ENCODE measurements at regions not wholly inside any gene's neighbourhood (a gene's known extent, or its start where the extent isn't known, plus 50 kb on each side); places are given as distances from the start of the nearest gene placed in this dataset.
"Not testable (repeated sequence)": the region's sequence is repeated elsewhere in the genome, so short reads cannot be mapped to it uniquely, and the experiment has no call there.

DNA sequence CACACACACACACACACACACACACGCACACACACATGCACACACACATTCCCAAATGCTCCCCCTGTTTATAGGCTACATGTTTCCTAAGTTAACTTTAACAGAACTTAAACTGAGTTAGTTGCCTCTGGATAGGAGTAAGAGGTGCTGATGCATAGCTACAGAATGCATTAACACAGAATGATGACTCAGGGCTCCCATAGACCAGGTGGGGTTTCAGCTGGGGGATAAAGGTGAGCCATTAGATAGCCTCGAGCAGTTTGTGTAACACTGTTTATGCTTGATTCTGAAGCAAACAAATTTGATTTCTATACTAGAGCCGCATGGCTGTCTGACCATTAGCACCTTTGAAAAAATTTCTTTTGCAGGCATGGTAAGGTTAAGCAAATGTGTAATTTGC lies 741.0 kb downstream of the PLCL1 start:
- H3K4me3 ChIP-seq (ENCODE audit: low read depth, low read length), result no peak overlapping the region
- DNase-seq (ENCODE audit: low read depth), result no peak

DNA sequence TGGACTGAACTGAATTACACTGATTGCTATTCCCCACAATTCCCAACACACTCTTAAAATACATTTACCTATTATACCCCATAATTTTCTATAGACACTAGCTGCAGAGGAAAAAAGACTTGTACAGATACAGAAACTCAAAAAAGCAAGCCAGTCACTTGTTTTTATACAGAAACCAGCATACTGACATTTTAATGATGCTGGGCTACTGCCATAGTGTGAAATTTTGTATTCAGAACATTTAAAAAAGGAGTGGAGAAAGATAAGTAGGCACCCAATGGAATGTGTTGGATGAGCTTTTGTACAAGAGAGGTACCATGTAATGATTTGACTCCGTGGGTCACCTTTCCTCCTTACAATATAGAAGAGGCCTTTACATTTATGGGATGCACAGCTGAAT lies 740.1 kb downstream of the PLCL1 start:
- H3K4me3 ChIP-seq (ENCODE audit: low read depth, low read length), result no peak overlapping the region
- TF ChIP-seq, protein P1, sequence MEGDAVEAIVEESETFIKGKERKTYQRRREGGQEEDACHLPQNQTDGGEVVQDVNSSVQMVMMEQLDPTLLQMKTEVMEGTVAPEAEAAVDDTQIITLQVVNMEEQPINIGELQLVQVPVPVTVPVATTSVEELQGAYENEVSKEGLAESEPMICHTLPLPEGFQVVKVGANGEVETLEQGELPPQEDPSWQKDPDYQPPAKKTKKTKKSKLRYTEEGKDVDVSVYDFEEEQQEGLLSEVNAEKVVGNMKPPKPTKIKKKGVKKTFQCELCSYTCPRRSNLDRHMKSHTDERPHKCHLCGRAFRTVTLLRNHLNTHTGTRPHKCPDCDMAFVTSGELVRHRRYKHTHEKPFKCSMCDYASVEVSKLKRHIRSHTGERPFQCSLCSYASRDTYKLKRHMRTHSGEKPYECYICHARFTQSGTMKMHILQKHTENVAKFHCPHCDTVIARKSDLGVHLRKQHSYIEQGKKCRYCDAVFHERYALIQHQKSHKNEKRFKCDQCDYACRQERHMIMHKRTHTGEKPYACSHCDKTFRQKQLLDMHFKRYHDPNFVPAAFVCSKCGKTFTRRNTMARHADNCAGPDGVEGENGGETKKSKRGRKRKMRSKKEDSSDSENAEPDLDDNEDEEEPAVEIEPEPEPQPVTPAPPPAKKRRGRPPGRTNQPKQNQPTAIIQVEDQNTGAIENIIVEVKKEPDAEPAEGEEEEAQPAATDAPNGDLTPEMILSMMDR (conservative IDR thresholded peaks at IDR 0.05; ENCODE audit: low read depth, low read length), result no peak
- no peak for DNase-seq (ENCODE audit: low read depth)

More for the DNA sequence above, 741.0 kb downstream of the PLCL1 start:
- TF ChIP-seq, protein P1 (conservative IDR thresholded peaks at IDR 0.05; ENCODE audit: low read depth, low read length), result no peak

DNA sequence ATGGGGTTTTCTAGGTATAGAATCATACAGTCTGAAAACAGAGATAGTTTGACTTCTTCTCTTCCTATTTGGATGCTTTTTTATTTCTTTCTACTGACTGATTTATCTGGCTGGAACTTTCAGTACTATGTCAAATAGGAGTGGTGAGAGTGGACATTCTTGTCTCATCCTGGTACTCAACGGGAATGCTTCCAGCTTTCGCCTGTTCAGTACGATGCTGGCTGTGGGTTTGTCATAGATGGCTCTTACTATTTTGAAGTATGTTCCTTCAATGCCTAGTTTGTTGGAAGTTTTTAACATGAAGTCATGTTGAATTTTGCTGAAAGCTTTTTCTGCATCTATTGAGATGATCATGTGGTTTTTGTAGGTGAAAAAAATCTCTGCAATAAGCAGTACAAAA lies 730.4 kb downstream of the PLCL1 start:
- TF ChIP-seq, protein P1 (conservative IDR thresholded peaks at IDR 0.05; ENCODE audit: low read depth, low read length), result no peak
- H3K4me3 ChIP-seq (ENCODE audit: low read depth, low read length), result no peak overlapping the region
- DNase-seq (ENCODE audit: low read depth), result no peak

DNA sequence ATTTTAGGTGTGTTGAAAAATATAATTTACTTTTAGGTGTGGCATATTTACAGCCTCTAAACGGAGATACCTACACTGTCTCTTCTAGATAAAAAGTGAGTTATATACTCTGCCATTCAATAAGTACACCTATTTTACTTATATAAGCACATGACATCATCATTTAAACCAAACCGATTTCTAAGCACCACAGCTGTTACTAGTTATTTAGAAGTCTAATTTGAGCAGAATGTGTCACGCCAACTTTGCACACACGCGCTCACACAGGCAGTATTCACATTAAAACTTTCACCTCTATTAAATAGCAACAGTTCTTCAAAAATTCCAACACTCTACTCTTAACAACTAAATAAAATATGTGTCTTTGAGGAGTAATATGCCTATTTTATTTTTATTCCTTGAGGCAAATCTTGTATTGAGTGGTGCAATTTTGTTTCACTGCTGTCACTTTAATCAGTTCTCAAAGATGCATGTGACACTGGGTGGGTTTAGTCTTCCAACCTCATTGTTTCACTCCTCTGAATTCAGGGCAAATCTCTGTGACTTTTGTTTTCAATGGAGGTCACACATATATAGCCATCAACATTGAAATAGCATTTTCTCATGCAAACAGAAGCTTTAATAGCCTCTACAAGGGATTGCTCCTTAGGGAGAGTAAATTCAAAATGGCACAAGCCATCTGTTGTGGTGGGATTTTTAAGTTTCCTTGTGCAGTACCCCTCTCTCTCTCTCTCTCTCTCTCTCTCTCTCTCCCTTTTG lies 721.0 kb downstream of the PLCL1 start:
- TF ChIP-seq, protein P1 (conservative IDR thresholded peaks at IDR 0.05; ENCODE audit: low read depth, low read length), result no peak
- no peak for DNase-seq (ENCODE audit: low read depth)
- H3K4me3 ChIP-seq (ENCODE audit: low read depth, low read length), result no peak overlapping the region

DNA sequence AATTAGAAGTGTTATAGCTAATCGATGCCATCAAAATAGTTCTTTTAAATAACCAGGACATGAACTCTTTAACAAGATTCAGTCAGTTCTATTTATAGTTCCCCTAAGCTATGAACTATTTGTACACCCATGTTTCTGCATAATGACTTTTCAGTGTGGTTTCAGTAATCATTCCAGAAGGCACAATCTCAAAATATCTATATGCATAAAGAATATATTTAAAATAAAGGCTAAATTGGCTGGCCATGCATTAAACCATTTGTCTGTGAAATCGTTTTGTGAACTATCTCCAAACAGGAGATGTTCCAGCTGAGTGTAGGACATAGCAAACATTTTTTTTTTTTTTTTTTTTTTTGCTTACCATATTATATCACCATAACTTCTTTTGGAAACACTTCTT lies 719.3 kb downstream of the PLCL1 start:
- TF ChIP-seq, protein P1 (conservative IDR thresholded peaks at IDR 0.05; ENCODE audit: low read depth, low read length), result no peak
- DNase-seq (ENCODE audit: low read depth), result no peak
- no peak overlapping the region for H3K4me3 ChIP-seq (ENCODE audit: low read depth, low read length)

DNA sequence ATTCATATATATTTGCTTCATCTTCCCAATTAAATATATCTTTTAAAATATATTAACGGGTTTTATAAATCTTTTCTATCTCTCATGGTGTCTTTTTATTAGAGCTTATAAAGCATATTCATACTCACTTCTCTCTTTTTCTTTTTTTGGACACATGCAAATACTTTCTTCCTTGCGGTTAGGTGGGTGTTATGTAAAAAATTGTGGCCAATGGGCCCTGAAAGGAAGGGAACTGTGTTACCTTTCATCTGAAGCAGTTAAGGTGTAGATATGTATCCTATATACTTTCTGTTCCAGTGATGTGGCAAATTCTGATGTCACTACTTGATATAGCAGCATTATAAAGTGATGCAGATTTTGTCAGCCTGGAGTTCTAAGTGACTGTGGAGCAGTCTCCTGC lies 714.5 kb downstream of the PLCL1 start:
- TF ChIP-seq, protein P1 (conservative IDR thresholded peaks at IDR 0.05; ENCODE audit: low read depth, low read length), result no peak
- H3K4me3 ChIP-seq (ENCODE audit: low read depth, low read length), result no peak overlapping the region
- no peak for DNase-seq (ENCODE audit: low read depth)

DNA sequence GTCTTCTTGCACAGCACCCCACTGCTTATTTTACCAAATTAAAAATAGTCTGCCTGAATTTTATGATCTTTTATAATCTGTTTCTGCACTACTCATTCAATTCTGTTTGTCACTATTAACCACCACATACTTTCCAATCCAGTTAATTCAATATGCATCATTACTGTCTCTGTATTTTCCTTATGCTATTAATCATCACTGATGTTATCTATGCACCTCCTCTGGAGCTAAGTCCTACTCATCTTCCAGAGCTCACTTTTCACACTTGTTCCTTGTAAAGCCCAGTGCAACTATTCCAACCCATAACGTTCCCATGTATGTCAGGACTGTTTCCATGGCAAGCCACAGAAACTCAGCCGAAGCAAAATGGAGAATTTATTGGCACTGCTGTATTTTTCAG lies 713.6 kb downstream of the PLCL1 start:
- TF ChIP-seq, protein P1 (conservative IDR thresholded peaks at IDR 0.05; ENCODE audit: low read depth, low read length), result no peak
- DNase-seq (ENCODE audit: low read depth), result no peak

DNA sequence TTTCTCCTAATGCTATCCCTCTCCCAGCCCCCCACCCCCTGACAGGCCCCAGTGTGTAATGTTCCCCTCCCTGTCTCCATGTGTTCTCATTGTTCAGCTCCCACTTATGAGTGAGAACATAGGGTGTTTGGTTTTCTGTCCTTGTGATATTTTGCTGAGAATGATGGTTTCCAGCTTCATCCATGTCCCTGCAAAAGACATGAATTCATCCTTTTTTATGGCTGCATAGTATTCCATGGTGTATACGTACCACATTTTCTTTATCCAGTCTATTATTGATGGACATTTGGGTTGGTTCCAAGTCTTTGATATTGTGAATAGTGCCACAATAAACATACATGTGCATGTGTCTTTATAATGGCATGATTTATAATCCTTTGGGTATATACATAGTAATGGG lies 704.2 kb downstream of the PLCL1 start:
- H3K4me3 ChIP-seq (ENCODE audit: low read depth, low read length); DNase-seq (ENCODE audit: low read depth): not testable (repeated sequence)

More for the DNA sequence above, 713.6 kb downstream of the PLCL1 start:
- H3K4me3 ChIP-seq (ENCODE audit: low read depth, low read length), result no peak overlapping the region

All from choroid plexus epithelial cell (primary cell).